K562 (cell line): ENCODE measurements at regions not wholly inside any gene's neighbourhood (a gene's known extent, or its start where the extent isn't known, plus 50 kb on each side); places are given as distances from the start of the nearest gene placed in this dataset.

Source experiments
- ATAC-seq: fragments of 200-7000 bp; cut with Tn5 transposase; 3 replicates; pipeline ENCODE4 v1.9.1; 2020; ENCODE audit warnings: moderate library complexity
- BruUV-seq: library from RNA; stranded (reverse); fragments of 400-500 nt; replicated peaks from 2 replicates; lab custom pipeline; 2021; lab: Mats Ljungman, UMichigan
- CTCF ChIA-PET: fragments of 300-600 bp; formaldehyde crosslinking; extraction: SDS; loops from one replicate; lab custom pipeline; 2021; ENCODE audit warnings: low intra/inter-chr PET ratio; lab: Yijun Ruan, JAX
- POLR2A ChIA-PET: fragments of 300-600, 350-650 bp; sonication (Branson Sonifier 250); formaldehyde crosslinking; extraction: SDS; loops from one replicate; lab custom pipeline; 2021; ENCODE audit warnings: antibody characterized with exemption, inconsistent platforms; lab: Yijun Ruan, JAX
- DNase-seq, 4 experiments: peaks; one replicate each; pipeline versions ENCODE4 v3.0.0 to v3.0.0-alpha.2; 2011 to 2018; ENCODE audit warnings: low spot score in 3 of 4, mixed read lengths in 3 of 4; ENCODE audit errors: extremely low read depth in 1 of 4
- FAIRE-seq: peaks from 2 replicates; lab custom pipeline; 2011; peaks lifted over from hg19 to GRCh38; lab: Jason Lieb, UNC
- H2AFZ ChIP-seq: 2 replicates; pipeline ENCODE4 v1.6.0; 2011; ENCODE audit warnings: low read depth, low read length, control low read depth, inconsistent platforms
- H3K27ac ChIP-seq: fragments of 200-600 bp; 3 replicates; pipeline ENCODE4 v1.8.0; 2011; ENCODE audit warnings: low read depth, mild to moderate bottlenecking, control low read depth, inconsistent platforms, low read length, moderate library complexity, mixed read lengths; ENCODE audit errors: extremely low read depth
- H3K27me3 ChIP-seq, 2 experiments: fragments of 300-600 bp in 1 of 2; 2 replicates in 1 of 2; 3 replicates in 1 of 2; pipeline versions ENCODE4 v1.6.0 to v1.8.0; 2011; ENCODE audit warnings: inconsistent platforms in 2 of 2, low read length in 2 of 2, mild to moderate bottlenecking in 1 of 2, mixed read lengths in 1 of 2, moderate library complexity in 1 of 2; ENCODE audit not compliant: control insufficient read depth in 2 of 2, insufficient read depth in 2 of 2
- H3K36me3 ChIP-seq: fragments of 300-600 bp; 3 replicates; pipeline ENCODE4 v1.8.0; 2011; ENCODE audit warnings: mild to moderate bottlenecking, low read length, inconsistent platforms; ENCODE audit not compliant: control insufficient read depth, insufficient read depth
- H3K4me1 ChIP-seq, 2 experiments: fragments of 200-600 bp in 1 of 2; replicated peaks in 1 of 2; 2 replicates in 1 of 2; 3 replicates in 1 of 2; pipeline versions ENCODE4 v1.5.1 to v1.8.0; 2011; ENCODE audit warnings: inconsistent platforms in 2 of 2, low read length in 2 of 2, mild to moderate bottlenecking in 1 of 2, mixed read lengths in 1 of 2, moderate library complexity in 1 of 2; ENCODE audit not compliant: control insufficient read depth in 2 of 2, insufficient read depth in 2 of 2
- H3K4me2 ChIP-seq: 2 replicates; pipeline ENCODE4 v1.6.1; 2011; ENCODE audit warnings: low read length, control low read depth, inconsistent platforms, mixed read lengths; ENCODE audit not compliant: insufficient read depth
- H3K4me3 ChIP-seq: fragments of 200-600 bp; sonication (generic), shearing (Covaris generic); 2 replicates; pipeline ENCODE4 v1.5.1; 2016; ENCODE audit warnings: control low read depth, inconsistent platforms
- H3K79me2 ChIP-seq: fragments of 200-600 bp; 3 replicates; pipeline ENCODE4 v1.8.0; 2011; ENCODE audit warnings: low read length, inconsistent platforms; ENCODE audit not compliant: control insufficient read depth, insufficient read depth
- H3K9ac ChIP-seq, 2 experiments: 2 replicates each; pipeline versions ENCODE4 v1.6.0 to v1.6.1; 2011; ENCODE audit warnings: low read depth in 2 of 2, low read length in 2 of 2, control low read depth in 1 of 2, inconsistent platforms in 1 of 2, mild to moderate bottlenecking in 1 of 2, mixed read lengths in 1 of 2; ENCODE audit not compliant: insufficient read depth in 1 of 2
- H3K9me1 ChIP-seq: one replicate; pipeline ENCODE4 v1.6.0; 2011; ENCODE audit warnings: inconsistent platforms, mild to moderate bottlenecking, low read length, moderate library complexity; ENCODE audit not compliant: control insufficient read depth, insufficient read depth
- H3K9me3 ChIP-seq: replicated peaks from 2 replicates; pipeline ENCODE4 v1.5.1; 2011; ENCODE audit warnings: low read depth, low read length, inconsistent platforms; ENCODE audit not compliant: control insufficient read depth, insufficient read depth
- H4K20me1 ChIP-seq: replicated peaks from 2 replicates; pipeline ENCODE4 v1.6.1; 2011; ENCODE audit warnings: low read length, inconsistent platforms, mixed read lengths; ENCODE audit not compliant: control insufficient read depth, insufficient read depth
- ASH1L ChIP-seq: fragments of 450-650 bp; IDR thresholded peaks from 2 replicates; pipeline ENCODE4 v1.6.1; 2018; ENCODE audit warnings: borderline replicate concordance, mild to moderate bottlenecking, low read depth; ENCODE audit not compliant: partially characterized antibody
- C11orf30 ChIP-seq: fragments of 450-650 bp; IDR thresholded peaks from 2 replicates; pipeline ENCODE4 v1.6.1; 2016; ENCODE audit warnings: low read depth, mild to moderate bottlenecking
- FOSL1 ChIP-seq: fragments of 200-800 bp; sonication (Bioruptor generic); conservative IDR thresholded peaks from 2 replicates; pipeline ENCODE4 v1.6.1; 2016; ENCODE audit warnings: missing genetic modification characterization, missing compliant biosample characterization
- HDGF ChIP-seq: fragments of 450-650 bp; IDR thresholded peaks from 2 replicates; pipeline ENCODE4 v1.6.1; 2016
- NFE2 ChIP-seq: IDR thresholded peaks from 2 replicates; pipeline ENCODE4 v1.6.1; 2014; ENCODE audit warnings: antibody characterized with exemption, low read depth
- ZNF41 ChIP-seq: fragments of 250-450 bp; sonication (Bioruptor Pico); conservative IDR thresholded peaks from 2 replicates; pipeline ENCODE4 v1.4.0; 2020; ENCODE audit warnings: mild to moderate bottlenecking
- ZNF780A ChIP-seq: fragments of 250-450 bp; sonication (Bioruptor Pico); IDR thresholded peaks from 2 replicates; pipeline ENCODE4 v1.5.0; 2021; ENCODE audit warnings: mild to moderate bottlenecking
- WGBS: fragments of 100-300 bp; shearing (Covaris generic); methylation state at CpG from one replicate; pipeline ENCODE4 v1.1.6; 2016; ENCODE audit warnings: low coverage, mixed read lengths; ENCODE audit not compliant: insufficient coverage; ENCODE audit errors: missing lambda C conversion rate; 5-methylcytosine and 5-hydroxymethylcytosine counted together
- in situ Hi-C: fragments of 300-500 bp; cut with MboI; formaldehyde crosslinking; loops from 4 replicates; pipeline ENCODE4 v1.15.0; 2018; ENCODE audit warnings: inconsistent platforms, mixed read lengths
- intact Hi-C: fragments of 100-400 bp; cut with micrococcal nuclease; formaldehyde crosslinking; loops from 2 replicates; pipeline ENCODE4 v1.14.2; 2022
- TF ChIP-seq, protein P1 (sequence below): fragments of 250-450 bp; sonication (Bioruptor Pico); IDR thresholded peaks from 2 replicates; pipeline ENCODE4 v1.4.0; 2020; ENCODE audit warnings: borderline replicate concordance
- TF ChIP-seq, protein P2 (sequence below): fragments of 250-450 bp; sonication (Bioruptor Pico); IDR thresholded peaks from 2 replicates; pipeline ENCODE4 v1.4.0; 2020; ENCODE audit warnings: mild to moderate bottlenecking, moderate library complexity

GRCh38 chr9:38176251-38176650 lies 107.2 kb upstream of the SHB start:
- intact Hi-C loops, result no loop called here
- no peak overlapping the region for H2AFZ ChIP-seq
- no peak overlapping the region for H3K9ac ChIP-seq
- no TSS peak for BruUV-seq
- H3K27me3 ChIP-seq, result peaks cover 0 to 23% of the 10 kb centered on the region in 2 experiments; a peak in 2 of 5 replicates
- no peaks in the 10 kb centered on the region for H3K79me2 ChIP-seq
- 3% methylated on average over 1 of the region's 1 CpG for WGBS
- FAIRE-seq, result peak; percentile 67
- no peak for ATAC-seq
- no peak overlapping the region for H3K4me2 ChIP-seq
- H3K36me3 ChIP-seq, result no peaks in the 10 kb centered on the region
- ChIA-PET POLR2A (no interaction called here), CTCF (no interaction called here)
- DNase-seq, result no peak
- H3K27ac ChIP-seq, result no peak overlapping the region
- H3K4me3 ChIP-seq, result no peak overlapping the region
- no peaks in the 10 kb centered on the region for H3K9me3 ChIP-seq
- in situ Hi-C loops, result no loop called here
- H3K4me1 ChIP-seq, result peaks cover 0 to 5% of the 10 kb centered on the region in 2 experiments; a peak in 2 of 5 replicates
- no peaks in the 10 kb centered on the region for H3K9me1 ChIP-seq
- H4K20me1 ChIP-seq, result no peaks in the 10 kb centered on the region
- TF ChIP-seq, protein P1, sequence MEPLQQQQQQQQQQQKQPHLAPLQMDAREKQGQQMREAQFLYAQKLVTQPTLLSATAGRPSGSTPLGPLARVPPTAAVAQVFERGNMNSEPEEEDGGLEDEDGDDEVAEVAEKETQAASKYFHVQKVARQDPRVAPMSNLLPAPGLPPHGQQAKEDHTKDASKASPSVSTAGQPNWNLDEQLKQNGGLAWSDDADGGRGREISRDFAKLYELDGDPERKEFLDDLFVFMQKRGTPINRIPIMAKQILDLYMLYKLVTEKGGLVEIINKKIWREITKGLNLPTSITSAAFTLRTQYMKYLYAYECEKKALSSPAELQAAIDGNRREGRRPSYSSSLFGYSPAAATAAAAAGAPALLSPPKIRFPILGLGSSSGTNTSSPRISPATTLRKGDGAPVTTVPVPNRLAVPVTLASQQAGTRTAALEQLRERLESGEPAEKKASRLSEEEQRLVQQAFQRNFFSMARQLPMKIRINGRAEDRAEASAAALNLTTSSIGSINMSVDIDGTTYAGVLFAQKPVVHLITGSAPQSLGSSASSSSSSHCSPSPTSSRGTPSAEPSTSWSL (CRISPR knock-in tag), result no peak
- TF ChIP-seq FOSL1 (tag), result peak; percentile 88
- TF ChIP-seq, protein P2, sequence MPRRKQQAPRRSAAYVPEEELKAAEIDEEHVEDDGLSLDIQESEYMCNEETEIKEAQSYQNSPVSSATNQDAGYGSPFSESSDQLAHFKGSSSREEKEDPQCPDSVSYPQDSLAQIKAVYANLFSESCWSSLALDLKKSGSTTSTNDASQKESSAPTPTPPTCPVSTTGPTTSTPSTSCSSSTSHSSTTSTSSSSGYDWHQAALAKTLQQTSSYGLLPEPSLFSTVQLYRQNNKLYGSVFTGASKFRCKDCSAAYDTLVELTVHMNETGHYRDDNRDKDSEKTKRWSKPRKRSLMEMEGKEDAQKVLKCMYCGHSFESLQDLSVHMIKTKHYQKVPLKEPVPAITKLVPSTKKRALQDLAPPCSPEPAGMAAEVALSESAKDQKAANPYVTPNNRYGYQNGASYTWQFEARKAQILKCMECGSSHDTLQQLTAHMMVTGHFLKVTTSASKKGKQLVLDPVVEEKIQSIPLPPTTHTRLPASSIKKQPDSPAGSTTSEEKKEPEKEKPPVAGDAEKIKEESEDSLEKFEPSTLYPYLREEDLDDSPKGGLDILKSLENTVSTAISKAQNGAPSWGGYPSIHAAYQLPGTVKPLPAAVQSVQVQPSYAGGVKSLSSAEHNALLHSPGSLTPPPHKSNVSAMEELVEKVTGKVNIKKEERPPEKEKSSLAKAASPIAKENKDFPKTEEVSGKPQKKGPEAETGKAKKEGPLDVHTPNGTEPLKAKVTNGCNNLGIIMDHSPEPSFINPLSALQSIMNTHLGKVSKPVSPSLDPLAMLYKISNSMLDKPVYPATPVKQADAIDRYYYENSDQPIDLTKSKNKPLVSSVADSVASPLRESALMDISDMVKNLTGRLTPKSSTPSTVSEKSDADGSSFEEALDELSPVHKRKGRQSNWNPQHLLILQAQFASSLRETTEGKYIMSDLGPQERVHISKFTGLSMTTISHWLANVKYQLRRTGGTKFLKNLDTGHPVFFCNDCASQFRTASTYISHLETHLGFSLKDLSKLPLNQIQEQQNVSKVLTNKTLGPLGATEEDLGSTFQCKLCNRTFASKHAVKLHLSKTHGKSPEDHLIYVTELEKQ (CRISPR knock-in tag), result no peak
- no peak for TF ChIP-seq ASH1L
- peak; percentile 62 for TF ChIP-seq NFE2
- TF ChIP-seq HDGF, result no peak
- TF ChIP-seq ZNF41 (CRISPR knock-in tag), result no peak
- no peak for TF ChIP-seq ZNF780A (CRISPR knock-in tag)
- TF ChIP-seq C11orf30, result peak; percentile 15; the same call in 1 of the 2 replicates
